Umbilical cord (tissue), 1 donor: ENCODE measurements at regions not wholly inside any gene's neighbourhood (a gene's known extent, or its start where the extent isn't known, plus 50 kb on each side); places are given as distances from the start of the nearest gene placed in this dataset.
"Not testable (repeated sequence)": the region's sequence is repeated elsewhere in the genome, so short reads cannot be mapped to it uniquely, and the experiment has no call there.

ENCODE experiments used
- DNase-seq: peaks from one replicate; pipeline ENCODE4 v3.0.0-alpha.2; 2015; ENCODE audit warnings: low spot score

DNA sequence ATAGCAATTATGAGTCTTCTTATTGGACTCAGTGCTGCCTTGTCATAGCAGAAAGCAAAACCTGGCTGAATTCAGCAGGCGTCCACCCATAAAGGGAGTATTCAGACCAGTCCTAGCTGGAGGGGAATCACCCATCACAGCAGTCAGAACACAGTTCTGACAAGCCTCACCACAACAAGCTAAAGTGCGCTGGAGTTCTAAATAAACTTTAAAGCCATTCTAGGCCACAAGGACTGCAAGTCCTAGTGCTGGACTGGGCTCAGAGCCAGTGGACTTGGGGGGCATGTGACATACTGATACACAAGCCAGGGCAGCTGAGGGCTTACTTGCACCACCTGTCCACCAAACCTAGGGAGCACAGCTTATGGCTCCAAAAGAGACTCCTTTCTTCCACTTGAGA, 115.3 kb upstream of the PCSK5 start:
- DNase-seq: no peak

DNA sequence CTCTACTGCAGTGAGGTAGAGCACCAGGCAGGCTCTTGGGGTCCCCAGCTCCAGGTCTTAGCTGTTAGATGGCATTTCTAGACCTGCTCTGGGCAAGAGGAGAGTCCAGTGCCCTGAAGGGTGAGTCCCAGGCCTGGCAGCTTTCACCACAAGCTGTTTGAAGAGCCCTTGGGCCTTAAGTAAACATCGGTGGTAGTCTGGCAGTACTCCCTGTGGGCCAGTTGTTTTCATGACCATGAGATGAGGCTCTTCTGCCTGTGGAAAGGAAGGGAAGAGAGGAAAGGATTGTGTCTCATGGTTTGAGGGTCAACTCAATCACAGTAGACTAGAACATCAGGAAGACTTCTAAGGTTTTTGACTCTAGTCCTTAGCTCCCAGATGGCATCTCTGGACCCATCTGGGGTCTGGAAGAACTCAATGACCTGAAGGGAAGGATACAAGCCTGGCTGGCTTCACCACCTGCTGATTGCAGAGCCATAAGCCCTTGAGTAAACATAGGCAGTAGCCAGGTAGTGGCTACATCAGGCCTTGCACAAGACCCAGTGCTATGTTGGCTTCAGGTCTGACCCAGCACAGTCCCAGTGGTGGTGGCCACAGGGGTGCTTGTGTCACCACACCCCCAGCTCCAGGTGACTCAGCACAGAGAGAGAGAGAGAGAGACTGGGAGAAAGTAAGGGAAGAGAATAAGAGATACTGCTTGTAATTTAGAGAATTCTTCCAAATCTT, 114.3 kb upstream of the PCSK5 start:
- no peak for DNase-seq

DNA sequence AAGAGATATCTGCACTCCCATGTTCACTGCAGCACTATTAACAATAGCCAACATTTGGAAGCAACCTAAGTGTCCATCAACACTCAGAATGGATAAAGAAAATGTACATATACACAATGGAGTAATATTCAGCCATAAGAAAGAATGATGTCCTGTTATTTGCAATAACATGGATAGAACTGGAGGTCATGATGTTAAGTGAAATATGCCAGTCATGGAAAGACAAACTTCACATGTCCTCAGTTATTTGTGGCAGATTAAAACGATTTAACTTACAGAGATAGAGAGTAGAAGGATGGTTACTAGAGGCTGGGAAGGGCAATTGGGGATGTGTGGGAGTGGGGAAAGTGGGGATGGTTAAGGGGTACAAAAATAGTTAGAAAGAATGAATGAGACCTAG, 110.3 kb upstream of the PCSK5 start:
- no peak for DNase-seq

DNA sequence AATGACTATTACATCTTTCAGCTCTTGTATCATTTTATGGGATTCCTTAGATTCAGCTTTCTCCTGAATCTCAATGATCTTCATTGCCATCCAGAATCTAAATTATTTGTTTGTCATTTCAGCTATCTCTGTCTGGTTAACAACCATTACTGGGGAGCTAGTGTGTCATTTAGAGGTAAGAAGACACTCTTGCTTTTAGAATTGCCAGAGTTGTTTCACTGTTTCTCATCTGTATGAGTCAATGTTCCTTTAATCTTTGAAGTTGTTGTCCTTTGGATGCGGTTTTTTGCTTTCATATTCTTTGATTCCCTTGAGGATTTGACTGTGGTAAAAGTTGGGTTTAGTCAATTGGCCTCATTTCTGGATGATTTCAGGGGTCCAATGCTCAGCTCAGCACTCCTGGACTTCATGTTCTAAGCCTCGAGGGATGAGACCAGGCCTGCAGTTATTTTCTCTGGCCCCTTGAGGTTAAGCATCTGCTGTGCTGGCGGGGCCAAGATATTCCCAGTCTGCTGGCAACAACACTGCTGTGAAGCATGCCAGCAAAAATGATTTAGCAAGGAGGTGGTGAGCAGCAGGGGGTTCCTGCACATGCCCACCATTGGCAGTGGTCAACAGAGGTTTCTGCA, 102.4 kb upstream of the PCSK5 start:
- DNase-seq: peak; percentile 11

DNA sequence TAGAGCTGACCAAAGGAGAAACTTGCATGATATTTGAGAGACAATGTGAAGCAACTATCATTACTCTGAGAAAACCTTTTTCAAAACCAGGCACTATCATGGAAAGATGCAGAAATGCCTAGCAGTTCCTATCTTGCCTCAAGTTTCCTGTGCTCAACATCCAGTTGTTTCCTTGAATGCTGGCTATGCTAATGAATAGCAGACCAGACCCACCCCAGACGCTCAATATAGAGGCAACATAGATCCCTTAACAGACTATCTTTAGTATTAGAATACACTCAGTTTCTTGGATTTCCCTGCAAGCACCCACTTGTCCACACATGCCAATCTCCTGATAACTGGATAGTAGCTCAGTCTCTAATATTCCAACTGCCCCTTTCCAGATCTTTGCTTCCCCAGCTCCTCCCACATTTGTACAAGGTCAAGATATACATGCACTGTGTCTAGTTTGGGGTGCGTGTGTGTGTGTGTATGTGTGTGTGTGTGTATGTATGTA, 93.3 kb upstream of the PCSK5 start:
- DNase-seq: no peak

DNA sequence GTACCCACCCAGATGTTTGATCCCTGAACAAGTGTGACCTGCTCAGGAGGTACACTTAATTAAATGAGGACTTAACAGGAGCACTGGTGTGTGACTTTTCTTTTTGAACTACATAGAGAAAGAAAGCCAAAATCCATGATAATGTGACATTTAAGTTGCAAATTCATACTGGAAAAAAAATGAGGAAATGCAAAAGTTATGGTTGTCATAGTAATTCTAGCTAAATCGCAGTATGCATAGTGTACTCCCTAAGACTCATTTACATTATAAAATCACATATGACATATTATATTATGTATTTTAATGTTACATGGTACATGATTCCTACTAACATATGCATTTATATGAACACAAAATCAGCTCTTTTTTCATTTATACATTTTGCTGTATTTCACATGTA, 92.0 kb upstream of the PCSK5 start:
- DNase-seq: no peak

DNA sequence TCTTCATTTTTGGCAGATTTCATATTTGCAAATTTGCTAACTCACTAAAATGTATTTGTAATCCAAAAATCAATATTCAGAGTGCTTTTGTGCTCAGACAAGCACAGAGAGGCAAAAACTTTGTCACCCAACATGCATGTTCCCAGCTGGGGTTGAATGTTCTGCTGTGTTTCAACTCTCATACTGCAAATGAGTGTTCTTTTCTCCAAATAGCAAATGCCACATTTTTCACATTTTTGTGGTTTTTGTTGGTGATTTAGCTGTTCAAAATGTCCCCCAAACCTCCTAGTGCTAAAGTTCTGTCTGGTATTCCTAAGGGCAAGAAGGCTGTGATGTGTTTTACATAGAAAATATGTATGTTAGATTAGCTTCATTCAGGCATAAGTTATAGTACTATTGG, 87.3 kb upstream of the PCSK5 start:
- peak; percentile 74 for DNase-seq

DNA sequence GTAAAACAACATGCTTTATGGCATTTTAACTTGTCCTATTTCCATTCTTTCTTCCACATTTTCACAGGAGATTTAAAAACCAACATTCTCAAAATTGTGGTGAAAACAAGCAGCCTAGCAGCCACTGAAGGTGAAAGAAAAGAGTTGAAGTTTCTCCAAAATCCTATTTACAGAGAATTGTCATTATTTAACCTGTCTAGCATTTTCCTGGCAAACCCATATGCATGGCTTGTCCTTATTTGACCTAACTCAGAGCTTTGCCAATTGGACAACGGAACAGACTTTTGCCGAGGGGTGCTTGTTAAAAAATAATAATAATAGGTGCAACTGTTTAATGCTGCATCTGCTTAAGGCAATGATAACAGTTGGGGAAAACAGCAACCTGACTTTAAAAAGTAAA, 80.4 kb upstream of the PCSK5 start:
- DNase-seq: no peak

DNA sequence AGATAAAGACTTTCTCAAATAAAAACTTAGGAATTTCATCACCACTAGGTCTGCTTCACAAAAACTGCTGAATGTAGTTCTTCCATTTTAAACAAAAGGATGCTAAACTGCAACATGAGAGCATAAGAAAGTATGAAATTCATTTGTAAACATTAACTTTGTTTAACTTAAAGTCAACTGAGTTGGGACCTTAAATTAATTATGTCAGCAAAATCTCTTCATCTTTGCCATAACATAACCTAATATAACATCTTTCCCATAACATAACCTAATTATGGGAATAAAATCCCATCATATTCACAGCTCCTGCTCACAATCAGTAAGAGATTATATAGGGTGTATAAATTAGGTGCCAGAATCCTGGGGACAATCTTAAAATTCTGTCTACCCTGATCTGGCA, 78.8 kb upstream of the PCSK5 start:
- no peak for DNase-seq

DNA sequence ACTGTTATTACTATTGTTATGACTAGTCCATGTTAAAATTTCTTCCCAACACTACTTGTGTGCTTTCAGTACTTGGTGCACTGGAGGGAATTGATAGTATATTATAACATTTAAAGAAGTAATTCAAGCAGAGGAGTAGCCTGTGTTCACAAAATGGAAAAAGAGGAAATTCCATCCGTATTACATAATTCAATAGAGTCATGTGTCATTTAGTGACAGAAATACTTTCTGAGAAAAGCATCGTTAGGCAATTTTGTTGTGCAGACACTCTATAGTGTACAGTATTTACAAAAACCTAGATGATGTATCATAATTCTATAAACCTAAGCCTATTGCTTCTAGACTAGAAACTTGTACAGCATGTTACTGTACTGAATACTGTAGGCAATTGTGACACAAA, 78.3 kb upstream of the PCSK5 start:
- DNase-seq: no peak

DNA sequence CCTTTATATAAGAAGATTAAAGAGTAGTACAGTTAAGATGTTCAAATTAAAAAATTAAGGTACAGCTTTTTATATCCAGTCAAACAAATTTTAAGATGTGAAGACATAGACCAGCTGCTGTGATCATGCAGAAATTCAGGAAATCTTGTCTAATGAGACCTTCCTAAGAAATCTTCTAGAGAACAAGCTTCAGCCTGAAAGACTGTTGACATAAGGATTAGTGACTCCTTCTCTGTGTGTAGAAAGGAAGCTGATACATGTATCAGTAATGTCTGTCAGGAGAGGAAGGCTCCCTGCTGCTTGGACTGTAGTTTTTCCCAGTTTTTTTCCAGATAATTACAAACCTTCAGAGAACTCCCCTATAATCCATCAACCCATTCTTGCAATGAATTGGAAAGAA, 75.8 kb upstream of the PCSK5 start:
- DNase-seq: no peak

DNA sequence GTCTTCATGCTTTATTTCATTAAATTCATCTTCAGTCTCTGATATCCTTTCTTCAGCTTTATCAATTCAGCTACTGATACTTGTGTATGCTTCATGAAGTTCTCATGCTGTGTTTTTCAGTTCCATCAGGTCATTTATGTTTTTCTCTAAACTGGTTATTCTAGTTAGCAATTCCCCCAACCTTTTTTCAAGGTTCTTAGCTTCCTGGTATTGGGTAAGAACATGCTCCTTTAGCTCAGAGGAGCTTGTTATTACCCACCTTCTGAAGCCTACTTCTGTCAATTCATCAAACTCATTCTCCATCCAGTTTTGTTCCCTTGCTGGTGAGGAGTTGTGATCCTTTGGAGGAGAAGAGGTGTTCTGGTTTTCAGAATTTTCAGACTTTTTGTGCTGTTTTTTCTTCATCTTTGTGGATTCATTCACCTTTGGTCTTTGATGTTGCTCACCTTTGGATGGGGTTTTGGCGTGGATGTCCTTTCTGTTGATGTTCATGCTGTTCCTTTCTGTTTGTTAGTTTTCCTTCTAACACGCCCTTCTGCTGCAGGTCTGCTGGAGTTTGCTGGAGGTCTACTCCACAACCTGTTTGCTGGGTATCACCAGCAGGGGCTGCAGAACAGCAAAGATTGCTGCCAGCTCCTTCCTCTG, 69.9 kb upstream of the PCSK5 start:
- DNase-seq: not testable (repeated sequence)

DNA sequence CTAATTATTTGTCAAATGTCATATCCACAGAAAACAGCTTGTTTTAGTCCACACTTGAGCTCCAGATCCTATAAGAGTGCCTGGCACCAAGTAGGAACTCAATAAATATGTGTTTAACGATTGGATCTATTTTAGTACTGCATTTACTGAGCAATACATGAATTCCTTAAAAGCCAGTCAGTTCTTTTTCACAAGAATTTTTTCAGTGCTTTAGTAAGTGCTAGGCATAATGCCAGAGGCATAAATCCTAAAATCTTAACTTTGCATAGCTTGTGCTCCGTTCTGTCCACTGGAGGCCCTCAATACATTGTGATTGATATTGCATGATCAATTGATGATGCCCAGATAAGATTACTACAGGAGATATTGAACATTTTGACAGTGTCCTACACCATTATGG, 67.3 kb upstream of the PCSK5 start:
- peak; percentile 88 for DNase-seq

DNA sequence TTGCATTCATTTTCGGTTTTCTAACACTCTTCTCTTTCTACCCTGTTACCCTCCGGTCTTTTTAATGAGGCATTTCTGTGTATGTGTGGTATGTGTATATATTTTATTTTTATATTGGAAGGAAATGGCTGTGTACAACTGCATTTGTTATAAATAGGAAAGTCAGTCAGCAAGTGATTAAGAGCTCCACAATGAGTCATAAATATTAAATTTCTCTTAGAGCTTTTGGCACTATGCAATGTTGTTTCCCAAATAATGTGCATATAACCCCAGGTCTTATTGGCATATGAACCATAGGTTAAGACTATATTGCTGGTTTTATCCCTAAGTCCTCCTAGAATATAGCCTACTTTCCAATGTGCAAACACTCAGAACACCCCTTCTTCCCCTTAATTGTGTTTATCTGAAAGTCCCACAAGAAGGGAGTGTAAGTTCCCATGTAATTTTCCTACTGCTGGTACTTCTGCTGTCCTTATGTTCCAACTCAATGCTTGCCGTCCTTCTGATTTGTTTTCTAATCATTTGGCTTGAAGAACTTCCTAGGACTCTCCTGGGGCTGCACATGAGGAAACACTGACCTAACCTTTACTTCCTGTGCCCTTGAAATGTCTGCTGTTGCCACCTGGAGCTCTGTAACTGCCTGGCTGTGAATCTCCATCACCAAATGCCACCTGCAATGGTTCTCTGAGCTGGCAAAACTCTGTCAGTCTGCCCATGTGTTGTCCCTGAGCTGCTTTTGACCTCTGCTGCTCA, 65.5 kb upstream of the PCSK5 start:
- DNase-seq: peak; percentile 20

DNA sequence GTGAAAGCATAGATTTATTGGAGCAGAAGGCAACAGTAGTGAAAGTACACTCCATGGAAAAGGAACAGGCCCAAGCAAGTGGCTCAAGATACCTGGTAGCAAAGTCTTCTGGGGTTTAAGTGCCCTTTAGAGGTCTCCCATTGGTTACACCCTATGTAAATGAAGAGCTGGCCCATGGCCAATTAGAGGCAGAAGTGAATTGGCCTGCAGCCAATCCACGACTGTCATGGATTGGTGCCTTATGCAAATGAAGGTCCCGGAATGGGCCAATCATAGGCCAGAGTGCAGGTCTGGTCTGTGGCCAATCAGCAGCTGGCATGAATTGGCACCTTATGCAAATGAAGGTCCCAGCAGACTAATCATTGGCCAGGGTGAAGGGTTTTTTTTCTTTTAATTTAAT, 64.2 kb upstream of the PCSK5 start:
- no peak for DNase-seq

DNA sequence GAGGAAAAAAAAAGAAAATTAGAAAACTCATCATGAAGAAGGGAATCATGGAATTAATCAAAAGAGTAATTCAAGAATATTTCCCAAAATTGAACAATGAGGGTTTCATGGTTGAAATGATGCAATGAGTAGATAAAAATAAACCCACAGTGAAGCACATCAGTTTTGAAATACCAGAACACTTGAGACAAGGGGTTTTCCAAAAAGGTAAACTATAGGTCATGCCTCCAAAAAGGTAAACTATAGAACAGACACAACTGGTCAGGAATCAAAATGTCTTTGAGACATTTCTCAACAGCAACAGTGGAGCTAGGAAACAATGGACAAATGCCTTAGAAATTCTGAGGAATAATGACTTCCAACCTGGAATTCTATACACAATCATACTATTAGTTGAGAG, 60.2 kb upstream of the PCSK5 start:
- no peak for DNase-seq

DNA sequence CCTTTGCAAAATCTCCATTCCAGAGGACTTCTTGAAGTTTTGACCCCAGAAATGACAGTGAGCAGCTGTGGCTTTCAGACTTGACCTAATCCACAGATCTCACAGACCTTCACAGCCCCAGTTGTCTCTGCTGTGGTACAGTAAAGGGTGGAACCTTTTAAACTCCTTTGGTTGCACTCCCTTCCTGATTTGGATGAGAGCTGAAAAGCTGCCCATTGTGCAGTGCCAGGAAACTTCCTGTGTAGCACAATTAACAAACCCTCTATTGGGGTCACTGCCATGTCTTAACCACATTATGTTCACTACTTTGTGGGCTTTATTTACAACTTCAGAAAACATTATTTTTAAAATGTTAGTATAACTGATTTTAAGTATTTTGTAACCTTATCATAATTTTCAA, 56.7 kb upstream of the PCSK5 start:
- DNase-seq: peak; percentile 12

DNA sequence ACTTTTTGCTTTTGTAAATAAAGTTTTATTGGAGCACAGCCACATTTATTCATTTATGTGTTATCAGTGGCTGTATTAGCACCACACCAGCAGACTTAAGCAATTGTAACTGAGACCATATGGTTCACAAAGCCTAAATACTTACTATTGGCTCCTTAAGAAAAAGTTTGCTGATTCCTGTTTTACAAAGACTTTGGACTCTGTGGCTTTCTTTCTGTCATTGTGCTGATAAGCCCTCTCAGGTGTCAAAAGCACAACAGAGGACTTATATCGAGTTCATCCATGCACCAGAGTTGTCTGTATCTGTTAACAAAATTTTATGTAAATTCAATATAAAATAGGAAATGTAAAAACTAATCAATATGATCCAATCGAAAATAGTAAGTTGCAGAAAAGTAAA, 55.6 kb upstream of the PCSK5 start:
- DNase-seq: no peak
